Esophagus squamous epithelium (tissue), 5 donors: ENCODE measurements at regions not wholly inside any gene's neighbourhood (a gene's known extent, or its start where the extent isn't known, plus 50 kb on each side); places are given as distances from the start of the nearest gene placed in this dataset.

Experiments used
- DNase-seq: peaks from one replicate; lab custom pipeline; 2025; lab: John Stamatoyannopoulos, UW
- H3K27ac ChIP-seq, 4 donors: fragments of 200-600 bp; sonication (generic); one replicate each; pipeline ENCODE4 v1.5.1; 2016 to 2019; ENCODE audit warnings: mild to moderate bottlenecking in 1 of 4
- H3K27me3 ChIP-seq, 4 donors: fragments of 200-600 bp; sonication (generic); 1 replicate in 3 of 4; 2 replicates in 1 of 4; pipeline versions ENCODE4 v1.5.1 to v1.6.0; 2017 to 2021; ENCODE audit warnings: antibody characterized with exemption in 1 of 4
- H3K36me3 ChIP-seq, 3 donors: fragments of 200-600 bp; sonication (generic); one replicate each; pipeline ENCODE4 v1.5.1; 2016 to 2019
- H3K4me1 ChIP-seq, 3 donors: fragments of 200-600 bp; sonication (generic); one replicate each; pipeline ENCODE4 v1.5.1; 2017 to 2019
- H3K4me3 ChIP-seq, 4 donors: fragments of 200-600 bp; sonication (generic); 1 replicate in 3 of 4; 2 replicates in 1 of 4; pipeline ENCODE4 v1.5.1; 2016 to 2019; ENCODE audit warnings: mild to moderate bottlenecking in 2 of 4, moderate library complexity in 1 of 4
- H3K9me3 ChIP-seq, 3 donors: fragments of 200-600 bp; sonication (generic); one replicate each; pipeline ENCODE4 v1.5.1; 2016 to 2019
- CTCF ChIP-seq, 6 experiments: fragments of 450-650 bp in 4 of 6; fragments of 200-600 bp in 2 of 6; sonication (generic) in 2 of 6; IDR thresholded peaks; one replicate each; pipeline ENCODE4 v1.5.1; 2016 to 2019; ENCODE audit warnings: antibody characterized with exemption in 6 of 6, mild to moderate bottlenecking in 4 of 6, moderate library complexity in 4 of 6
- POLR2A ChIP-seq, 4 donors: fragments of 450-650 bp; IDR thresholded peaks; one replicate each; pipeline ENCODE4 v1.6.1; 2017; ENCODE audit warnings: antibody characterized with exemption in 4 of 4, mild to moderate bottlenecking in 4 of 4, moderate library complexity in 3 of 4
- WGBS, 2 donors: methylation state at CpG; one replicate each; pipeline ENCODE4 v1.1.5; 2018; 5-methylcytosine and 5-hydroxymethylcytosine counted together
- intact Hi-C: fragments of 100-400 bp; cut with DNase I; formaldehyde crosslinking; loops from one replicate; pipeline ENCODE4 v1.15.0; 2022
- donor health status: DM: yes; HTN: yes; CAD: no.

GRCh38 chr18:47500930-47501329 is 249.5 kb upstream of the SKOR2 start:
- DNase-seq: no peak
- Histone ChIP-seq H3K36me3 (no peaks in the 10 kb centered on the region), H3K27me3 (no peaks in the 10 kb centered on the region), H3K9me3 (no peaks in the 10 kb centered on the region), H3K4me3 (no peak overlapping the region), H3K27ac (no peak overlapping the region), H3K4me1 (no peaks in the 10 kb centered on the region)
- intact Hi-C loops: no loop called here
- WGBS, 2 donors: 31 to 64% methylated on average over 2 of the region's 2 CpGs
- TF ChIP-seq CTCF (IDR thresholded peaks at IDR 0.05) (no peak), POLR2A (IDR thresholded peaks at IDR 0.05) (no peak)

GRCh38 chr18:47492691-47493090 is 241.2 kb upstream of the SKOR2 start:
- Histone ChIP-seq H3K4me3 (no peak overlapping the region), H3K27me3 (no peaks in the 10 kb centered on the region), H3K9me3 (no peaks in the 10 kb centered on the region), H3K36me3 (no peaks in the 10 kb centered on the region), H3K4me1 (no peaks in the 10 kb centered on the region), H3K27ac (no peak overlapping the region)
- no peak for DNase-seq
- TF ChIP-seq CTCF (IDR thresholded peaks at IDR 0.05) (no peak), POLR2A (IDR thresholded peaks at IDR 0.05) (no peak)
- WGBS, 2 donors: 45 to 70% methylated on average over 3 of the region's 3 CpGs
- intact Hi-C loops: no loop called here

- Histone ChIP-seq H3K4me3 (no peak overlapping the region), H3K27me3 (peaks cover 0 to 3% (median 0%) of the 10 kb centered on the region in 4 donors), H3K36me3 (no peaks in the 10 kb centered on the region), H3K4me1 (no peaks in the 10 kb centered on the region), H3K9me3 (no peaks in the 10 kb centered on the region), H3K27ac (no peak overlapping the region)
- no peak for DNase-seq
- TF ChIP-seq POLR2A (IDR thresholded peaks at IDR 0.05) (no peak), CTCF (IDR thresholded peaks at IDR 0.05) (no peak)
- 46 to 52% methylated on average over 5 of the region's 5 CpGs for WGBS, 2 donors
- intact Hi-C loops: no loop called here
Observed at GRCh38 chr18:47490882-47491281, 239.4 kb upstream of the SKOR2 start.

GRCh38 chr18:47485221-47485797 is 233.8 kb upstream of the SKOR2 start:
- Histone ChIP-seq H3K36me3 (no peaks in the 10 kb centered on the region), H3K27ac (no peak overlapping the region), H3K4me1 (no peaks in the 10 kb centered on the region), H3K27me3 (peaks cover 0 to 38% (median 0%) of the 10 kb centered on the region in 4 donors), H3K9me3 (no peaks in the 10 kb centered on the region), H3K4me3 (no peak overlapping the region)
- TF ChIP-seq CTCF (IDR thresholded peaks at IDR 0.05): no peak
- TF ChIP-seq POLR2A (IDR thresholded peaks at IDR 0.05): no peak
- DNase-seq: no peak
- intact Hi-C loops: no loop called here
- WGBS, 2 donors: 55 to 74% methylated on average over 3 to 4 of the region's 5 CpGs

GRCh38 chr18:47484068-47484467 is 232.6 kb upstream of the SKOR2 start:
- DNase-seq: no peak
- intact Hi-C loops: no loop called here

More at GRCh38 chr18:47484068-47484467, 232.6 kb upstream of the SKOR2 start:
- WGBS, 2 donors: 45 to 53% methylated on average over 2 of the region's 2 CpGs
- Histone ChIP-seq H3K4me1 (no peaks in the 10 kb centered on the region), H3K27me3 (peaks cover 0 to 38% (median 0%) of the 10 kb centered on the region in 4 donors), H3K9me3 (no peaks in the 10 kb centered on the region), H3K4me3 (no peak overlapping the region), H3K36me3 (no peaks in the 10 kb centered on the region), H3K27ac (no peak overlapping the region)
- TF ChIP-seq POLR2A (IDR thresholded peaks at IDR 0.05): no peak
- TF ChIP-seq CTCF (IDR thresholded peaks at IDR 0.05): no peak
